GM23338 (cell line): ENCODE measurements at regions not wholly inside any gene's neighbourhood (a gene's known extent, or its start where the extent isn't known, plus 50 kb on each side); places are given as distances from the start of the nearest gene placed in this dataset.
"Not testable (repeated sequence)": the region's sequence is repeated elsewhere in the genome, so short reads cannot be mapped to it uniquely, and the experiment has no call there.

Experiments used
- ATAC-seq: fragments of 200-7000 bp; cut with Tn5 transposase; 3 replicates; pipeline ENCODE4 v1.9.1; 2020
- DNase-seq: peaks from one replicate; pipeline ENCODE4 v3.0.0-alpha.2; 2015; ENCODE audit warnings: low spot score
- H2AFZ ChIP-seq: fragments of 200-600 bp; sonication (generic); 2 replicates; pipeline ENCODE4 v1.8.0; 2016; ENCODE audit warnings: antibody characterized with exemption, mild to moderate bottlenecking, moderate library complexity
- H3F3A ChIP-seq: fragments of 200-600 bp; sonication (generic); replicated peaks from 2 replicates; pipeline ENCODE4 v1.8.0; 2017; ENCODE audit warnings: antibody characterized with exemption, mixed run types, low read depth
- H3K27ac ChIP-seq: fragments of 200-600 bp; sonication (generic); 2 replicates; pipeline ENCODE4 v1.6.1; 2016; ENCODE audit warnings: low read depth
- H3K27me3 ChIP-seq: fragments of 200-600 bp; sonication (generic); 2 replicates; pipeline ENCODE4 v1.8.0; 2016; ENCODE audit warnings: mild to moderate bottlenecking, mixed run types, moderate library complexity; ENCODE audit not compliant: insufficient read depth
- H3K36me3 ChIP-seq: fragments of 200-600 bp; sonication (generic); 2 replicates; pipeline ENCODE4 v1.8.0; 2016; ENCODE audit warnings: mild to moderate bottlenecking; ENCODE audit not compliant: insufficient read depth
- H3K4me1 ChIP-seq: fragments of 200-600 bp; sonication (generic); 2 replicates; pipeline ENCODE4 v1.8.0; 2016; ENCODE audit warnings: mild to moderate bottlenecking, moderate library complexity; ENCODE audit not compliant: insufficient read depth
- H3K4me2 ChIP-seq: fragments of 200-600 bp; sonication (generic); 2 replicates; pipeline ENCODE4 v1.7.1; 2017; ENCODE audit warnings: mixed run types
- H3K4me3 ChIP-seq: fragments of 200-600 bp; sonication (generic); 2 replicates; pipeline ENCODE4 v1.6.1; 2016; ENCODE audit warnings: mixed run types
- H3K79me2 ChIP-seq: fragments of 200-600 bp; sonication (generic); replicated peaks from 2 replicates; pipeline ENCODE4 v1.8.0; 2017; ENCODE audit warnings: mild to moderate bottlenecking; ENCODE audit not compliant: insufficient read depth
- H3K9me2 ChIP-seq: fragments of 200-600 bp; sonication (generic); 2 replicates; pipeline ENCODE4 v1.8.0; 2017; ENCODE audit not compliant: insufficient read depth
- H4K20me1 ChIP-seq: fragments of 200-600 bp; sonication (generic); replicated peaks from 2 replicates; pipeline ENCODE4 v1.8.0; 2017; ENCODE audit warnings: mild to moderate bottlenecking; ENCODE audit not compliant: insufficient read depth
- H3K27ac Mint-ChIP-seq: 2 replicates; pipeline ENCODE4 v1.8.0; 2020; ENCODE audit warnings: inconsistent platforms, mild to moderate bottlenecking, moderate library complexity, mixed read lengths
- H3K27me3 Mint-ChIP-seq: 3 replicates; pipeline ENCODE4 v1.8.0; 2022; ENCODE audit warnings: low read depth, mild to moderate bottlenecking, moderate library complexity, mixed read lengths, inconsistent platforms; ENCODE audit not compliant: insufficient read depth, poor library complexity
- H3K36me3 Mint-ChIP-seq: 3 replicates; pipeline ENCODE4 v1.8.0; 2021; ENCODE audit warnings: low read depth, mild to moderate bottlenecking, inconsistent platforms, moderate library complexity, mixed read lengths
- H3K4me1 Mint-ChIP-seq: 3 replicates; pipeline ENCODE4 v1.8.0; 2020; ENCODE audit warnings: mild to moderate bottlenecking, inconsistent platforms, mixed read lengths
- H3K4me3 Mint-ChIP-seq: 3 replicates; pipeline ENCODE4 v1.8.0; 2021; ENCODE audit warnings: moderate library complexity, mild to moderate bottlenecking, inconsistent platforms, mixed read lengths
- H3K9me3 Mint-ChIP-seq: 3 replicates; pipeline ENCODE4 v1.8.0; 2020; ENCODE audit warnings: moderate library complexity, mild to moderate bottlenecking, inconsistent platforms, mixed read lengths
- CREB1 ChIP-seq: fragments of 250-450 bp; sonication (Bioruptor Pico); IDR thresholded peaks from 2 replicates; pipeline ENCODE4 v1.5.0; 2020; ENCODE audit warnings: low read depth, mild to moderate bottlenecking, moderate library complexity
- EZH2 ChIP-seq: fragments of 200-600 bp; sonication (generic); IDR thresholded peaks from one replicate; pipeline ENCODE4 v1.8.0; 2017; ENCODE audit warnings: antibody characterized with exemption, mild to moderate bottlenecking, low read depth; ENCODE audit not compliant: unreplicated experiment
- EZH2phosphoT487 ChIP-seq: fragments of 200-600 bp; sonication (generic); IDR thresholded peaks from one replicate; pipeline ENCODE4 v1.8.1; 2018; ENCODE audit warnings: antibody characterized with exemption; ENCODE audit not compliant: unreplicated experiment
- STAT1 ChIP-seq: IDR thresholded peaks from one replicate; pipeline ENCODE4 v1.6.1; 2016; ENCODE audit warnings: antibody characterized with exemption; ENCODE audit not compliant: unreplicated experiment
- ZNF114 ChIP-seq: fragments of 250-450 bp; sonication (Bioruptor Pico); IDR thresholded peaks from 2 replicates; pipeline ENCODE4 v1.5.0; 2020; ENCODE audit warnings: mild to moderate bottlenecking, moderate library complexity
- ZNF331 ChIP-seq: fragments of 250-450 bp; sonication (Bioruptor Pico); IDR thresholded peaks from 2 replicates; pipeline ENCODE4 v1.5.0; 2020; ENCODE audit warnings: low read depth, mild to moderate bottlenecking, moderate library complexity
- TF ChIP-seq, protein P1 (sequence below), 2 experiments: fragments of 200-600 bp in 1 of 2; sonication (generic) in 1 of 2; conservative IDR thresholded peaks; 2 replicates each; pipeline versions ENCODE4 v1.5.1 to v1.6.1; 2016 to 2017; ENCODE audit warnings: antibody characterized with exemption in 2 of 2, low read depth in 2 of 2, mild to moderate bottlenecking in 2 of 2, moderate library complexity in 1 of 2
- TF ChIP-seq, protein P2 (sequence below): fragments of 250-450 bp; sonication (Bioruptor Pico); IDR thresholded peaks from 2 replicates; pipeline ENCODE4 v1.5.0; 2020; ENCODE audit warnings: mild to moderate bottlenecking, moderate library complexity
- TF ChIP-seq, protein P3 (sequence below): IDR thresholded peaks from 2 replicates; pipeline ENCODE4 v1.6.1; 2016; ENCODE audit warnings: antibody characterized with exemption

DNA sequence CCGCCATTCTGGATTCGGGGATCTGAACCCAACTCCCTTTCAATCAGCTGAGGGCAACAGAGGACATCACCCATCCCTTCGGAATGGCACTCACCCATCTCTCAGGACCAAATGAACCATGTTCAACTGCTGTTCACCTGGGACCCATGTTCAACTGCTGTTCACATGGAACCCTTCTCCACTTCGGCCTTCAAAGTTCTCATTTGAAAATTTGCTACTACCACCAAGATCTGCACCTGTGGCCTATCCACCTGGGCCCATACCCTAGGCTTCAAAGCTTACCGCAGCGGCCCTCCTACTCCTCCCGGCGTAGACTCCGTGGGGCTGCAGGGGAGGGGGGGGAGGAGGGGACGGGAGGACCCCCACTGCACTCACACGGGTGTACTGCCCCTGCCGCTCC lies 119.2 kb upstream of the ANKRD30BL start:
- no peak overlapping the region for H3K4me3 ChIP-seq
- H3K4me2 ChIP-seq, result no peak overlapping the region
- Mint-ChIP-seq H3K4me3 (no peak overlapping the region), H3K36me3 (peaks cover 12% of the 10 kb centered on the region), H3K27ac (no peak overlapping the region), H3K9me3 (peaks cover 41% of the 10 kb centered on the region), H3K27me3 (peaks cover 2% of the 10 kb centered on the region), H3K4me1 (no peaks in the 10 kb centered on the region; the same call in 2 of the 3 replicates)
- H3K79me2 ChIP-seq, result no peaks in the 10 kb centered on the region
- DNase-seq (no peak), ATAC-seq (no peak)
- no peaks in the 10 kb centered on the region for H4K20me1 ChIP-seq
- H3K4me1 ChIP-seq, result no peaks in the 10 kb centered on the region
- no peaks in the 10 kb centered on the region for H3K27me3 ChIP-seq
- no peaks in the 10 kb centered on the region for H3K36me3 ChIP-seq
- no peaks in the 10 kb centered on the region for H3F3A ChIP-seq
- no peaks in the 10 kb centered on the region for H3K9me2 ChIP-seq
- H2AFZ ChIP-seq, result no peak overlapping the region
- H3K27ac ChIP-seq, result no peak overlapping the region
- no peak for TF ChIP-seq EZH2phosphoT487
- no peak for TF ChIP-seq CREB1 (CRISPR knock-in tag)
- TF ChIP-seq, protein P1, sequence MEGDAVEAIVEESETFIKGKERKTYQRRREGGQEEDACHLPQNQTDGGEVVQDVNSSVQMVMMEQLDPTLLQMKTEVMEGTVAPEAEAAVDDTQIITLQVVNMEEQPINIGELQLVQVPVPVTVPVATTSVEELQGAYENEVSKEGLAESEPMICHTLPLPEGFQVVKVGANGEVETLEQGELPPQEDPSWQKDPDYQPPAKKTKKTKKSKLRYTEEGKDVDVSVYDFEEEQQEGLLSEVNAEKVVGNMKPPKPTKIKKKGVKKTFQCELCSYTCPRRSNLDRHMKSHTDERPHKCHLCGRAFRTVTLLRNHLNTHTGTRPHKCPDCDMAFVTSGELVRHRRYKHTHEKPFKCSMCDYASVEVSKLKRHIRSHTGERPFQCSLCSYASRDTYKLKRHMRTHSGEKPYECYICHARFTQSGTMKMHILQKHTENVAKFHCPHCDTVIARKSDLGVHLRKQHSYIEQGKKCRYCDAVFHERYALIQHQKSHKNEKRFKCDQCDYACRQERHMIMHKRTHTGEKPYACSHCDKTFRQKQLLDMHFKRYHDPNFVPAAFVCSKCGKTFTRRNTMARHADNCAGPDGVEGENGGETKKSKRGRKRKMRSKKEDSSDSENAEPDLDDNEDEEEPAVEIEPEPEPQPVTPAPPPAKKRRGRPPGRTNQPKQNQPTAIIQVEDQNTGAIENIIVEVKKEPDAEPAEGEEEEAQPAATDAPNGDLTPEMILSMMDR (conservative IDR thresholded peaks at IDR 0.05; ENCODE audit: low read depth in 2 of 2), result no peak
- no peak for TF ChIP-seq STAT1
- TF ChIP-seq ZNF114, result no peak
- TF ChIP-seq, protein P2, sequence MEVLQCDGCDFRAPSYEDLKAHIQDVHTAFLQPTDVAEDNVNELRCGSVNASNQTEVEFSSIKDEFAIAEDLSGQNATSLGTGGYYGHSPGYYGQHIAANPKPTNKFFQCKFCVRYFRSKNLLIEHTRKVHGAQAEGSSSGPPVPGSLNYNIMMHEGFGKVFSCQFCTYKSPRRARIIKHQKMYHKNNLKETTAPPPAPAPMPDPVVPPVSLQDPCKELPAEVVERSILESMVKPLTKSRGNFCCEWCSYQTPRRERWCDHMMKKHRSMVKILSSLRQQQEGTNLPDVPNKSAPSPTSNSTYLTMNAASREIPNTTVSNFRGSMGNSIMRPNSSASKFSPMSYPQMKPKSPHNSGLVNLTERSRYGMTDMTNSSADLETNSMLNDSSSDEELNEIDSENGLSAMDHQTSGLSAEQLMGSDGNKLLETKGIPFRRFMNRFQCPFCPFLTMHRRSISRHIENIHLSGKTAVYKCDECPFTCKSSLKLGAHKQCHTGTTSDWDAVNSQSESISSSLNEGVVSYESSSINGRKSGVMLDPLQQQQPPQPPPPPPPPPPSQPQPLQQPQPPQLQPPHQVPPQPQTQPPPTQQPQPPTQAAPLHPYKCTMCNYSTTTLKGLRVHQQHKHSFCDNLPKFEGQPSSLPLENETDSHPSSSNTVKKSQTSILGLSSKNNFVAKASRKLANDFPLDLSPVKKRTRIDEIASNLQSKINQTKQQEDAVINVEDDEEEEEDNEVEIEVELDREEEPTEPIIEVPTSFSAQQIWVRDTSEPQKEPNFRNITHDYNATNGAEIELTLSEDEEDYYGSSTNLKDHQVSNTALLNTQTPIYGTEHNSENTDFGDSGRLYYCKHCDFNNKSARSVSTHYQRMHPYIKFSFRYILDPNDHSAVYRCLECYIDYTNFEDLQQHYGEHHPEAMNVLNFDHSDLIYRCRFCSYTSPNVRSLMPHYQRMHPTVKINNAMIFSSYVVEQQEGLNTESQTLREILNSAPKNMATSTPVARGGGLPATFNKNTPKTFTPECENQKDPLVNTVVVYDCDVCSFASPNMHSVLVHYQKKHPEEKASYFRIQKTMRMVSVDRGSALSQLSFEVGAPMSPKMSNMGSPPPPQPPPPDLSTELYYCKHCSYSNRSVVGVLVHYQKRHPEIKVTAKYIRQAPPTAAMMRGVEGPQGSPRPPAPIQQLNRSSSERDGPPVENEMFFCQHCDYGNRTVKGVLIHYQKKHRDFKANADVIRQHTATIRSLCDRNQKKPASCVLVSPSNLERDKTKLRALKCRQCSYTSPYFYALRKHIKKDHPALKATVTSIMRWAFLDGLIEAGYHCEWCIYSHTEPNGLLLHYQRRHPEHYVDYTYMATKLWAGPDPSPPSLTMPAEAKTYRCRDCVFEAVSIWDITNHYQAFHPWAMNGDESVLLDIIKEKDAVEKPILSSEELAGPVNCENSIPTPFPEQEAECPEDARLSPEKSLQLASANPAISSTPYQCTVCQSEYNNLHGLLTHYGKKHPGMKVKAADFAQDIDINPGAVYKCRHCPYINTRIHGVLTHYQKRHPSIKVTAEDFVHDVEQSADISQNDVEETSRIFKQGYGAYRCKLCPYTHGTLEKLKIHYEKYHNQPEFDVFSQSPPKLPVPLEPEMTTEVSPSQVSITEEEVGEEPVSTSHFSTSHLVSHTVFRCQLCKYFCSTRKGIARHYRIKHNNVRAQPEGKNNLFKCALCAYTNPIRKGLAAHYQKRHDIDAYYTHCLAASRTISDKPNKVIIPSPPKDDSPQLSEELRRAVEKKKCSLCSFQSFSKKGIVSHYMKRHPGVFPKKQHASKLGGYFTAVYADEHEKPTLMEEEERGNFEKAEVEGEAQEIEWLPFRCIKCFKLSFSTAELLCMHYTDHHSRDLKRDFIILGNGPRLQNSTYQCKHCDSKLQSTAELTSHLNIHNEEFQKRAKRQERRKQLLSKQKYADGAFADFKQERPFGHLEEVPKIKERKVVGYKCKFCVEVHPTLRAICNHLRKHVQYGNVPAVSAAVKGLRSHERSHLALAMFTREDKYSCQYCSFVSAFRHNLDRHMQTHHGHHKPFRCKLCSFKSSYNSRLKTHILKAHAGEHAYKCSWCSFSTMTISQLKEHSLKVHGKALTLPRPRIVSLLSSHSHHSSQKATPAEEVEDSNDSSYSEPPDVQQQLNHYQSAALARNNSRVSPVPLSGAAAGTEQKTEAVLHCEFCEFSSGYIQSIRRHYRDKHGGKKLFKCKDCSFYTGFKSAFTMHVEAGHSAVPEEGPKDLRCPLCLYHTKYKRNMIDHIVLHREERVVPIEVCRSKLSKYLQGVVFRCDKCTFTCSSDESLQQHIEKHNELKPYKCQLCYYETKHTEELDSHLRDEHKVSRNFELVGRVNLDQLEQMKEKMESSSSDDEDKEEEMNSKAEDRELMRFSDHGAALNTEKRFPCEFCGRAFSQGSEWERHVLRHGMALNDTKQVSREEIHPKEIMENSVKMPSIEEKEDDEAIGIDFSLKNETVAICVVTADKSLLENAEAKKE, result no peak
- TF ChIP-seq, protein P3, sequence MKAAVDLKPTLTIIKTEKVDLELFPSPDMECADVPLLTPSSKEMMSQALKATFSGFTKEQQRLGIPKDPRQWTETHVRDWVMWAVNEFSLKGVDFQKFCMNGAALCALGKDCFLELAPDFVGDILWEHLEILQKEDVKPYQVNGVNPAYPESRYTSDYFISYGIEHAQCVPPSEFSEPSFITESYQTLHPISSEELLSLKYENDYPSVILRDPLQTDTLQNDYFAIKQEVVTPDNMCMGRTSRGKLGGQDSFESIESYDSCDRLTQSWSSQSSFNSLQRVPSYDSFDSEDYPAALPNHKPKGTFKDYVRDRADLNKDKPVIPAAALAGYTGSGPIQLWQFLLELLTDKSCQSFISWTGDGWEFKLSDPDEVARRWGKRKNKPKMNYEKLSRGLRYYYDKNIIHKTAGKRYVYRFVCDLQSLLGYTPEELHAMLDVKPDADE, result no peak
- no peak for TF ChIP-seq ZNF331 (CRISPR knock-in tag)
- no peak for TF ChIP-seq EZH2

DNA sequence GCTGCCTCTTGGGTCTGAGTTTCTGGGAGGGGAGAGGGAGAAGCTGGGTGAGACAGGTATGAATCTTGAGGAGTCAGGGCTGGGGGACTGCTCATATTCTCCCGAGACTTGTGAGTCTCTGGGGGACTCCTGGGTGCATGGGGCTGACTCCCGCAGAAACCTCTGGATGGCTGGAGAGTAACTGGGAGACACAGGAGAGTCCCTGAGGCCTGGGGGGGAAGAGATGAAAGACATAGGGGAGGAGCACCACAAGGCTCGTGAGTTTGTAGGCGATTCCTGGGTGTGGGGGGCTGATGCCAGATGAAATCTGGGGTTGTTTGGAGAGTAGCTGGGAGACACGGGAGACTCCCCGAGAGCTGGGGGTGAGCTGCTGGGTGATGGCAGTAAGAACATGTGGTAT lies 120.4 kb upstream of the ANKRD30BL start:
- H3K4me3 Mint-ChIP-seq, H3K36me3 ChIP-seq, H3F3A ChIP-seq, H3K4me2 ChIP-seq, H3K4me1 Mint-ChIP-seq, H4K20me1 ChIP-seq, H3K4me3 ChIP-seq, H3K27ac Mint-ChIP-seq, H2AFZ ChIP-seq, H3K27me3 ChIP-seq, H3K4me1 ChIP-seq, H3K27ac ChIP-seq, H3K27me3 Mint-ChIP-seq, ATAC-seq, DNase-seq, H3K79me2 ChIP-seq, H3K9me2 ChIP-seq: not testable (repeated sequence)
- H3K9me3 Mint-ChIP-seq, result peaks cover 31% of the 10 kb centered on the region
- peaks cover 12% of the 10 kb centered on the region for H3K36me3 Mint-ChIP-seq
